ENCODE measurements at regions not wholly inside any gene's neighbourhood (a gene's known extent, or its start where the extent isn't known, plus 50 kb on each side); places are given as distances from the start of the nearest gene placed in this dataset.

DNA sequence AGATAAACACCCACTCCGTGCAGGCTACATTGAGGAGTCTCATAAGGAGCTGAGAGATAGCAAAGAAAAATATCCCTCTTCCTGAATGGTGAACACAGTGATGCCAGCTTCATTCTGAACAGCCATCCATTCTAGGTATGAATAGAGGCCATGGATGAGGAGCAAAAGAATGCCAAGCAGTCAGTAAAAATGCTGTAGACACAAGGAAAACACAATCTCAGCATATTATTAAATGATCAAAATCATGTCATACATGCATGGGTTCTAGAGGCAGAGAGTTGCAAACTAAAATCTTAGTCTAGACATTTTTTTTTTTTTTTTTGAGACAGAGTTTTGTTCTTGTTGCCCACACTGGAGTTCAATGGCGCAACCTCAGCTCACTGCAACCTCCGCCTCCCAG lies 313.0 kb downstream of the SOX9 start:
- no peak for TF ChIP-seq OSR1 (CRISPR knock-in tag; IDR thresholded peaks at IDR 0.05)
- TF ChIP-seq, protein P1, sequence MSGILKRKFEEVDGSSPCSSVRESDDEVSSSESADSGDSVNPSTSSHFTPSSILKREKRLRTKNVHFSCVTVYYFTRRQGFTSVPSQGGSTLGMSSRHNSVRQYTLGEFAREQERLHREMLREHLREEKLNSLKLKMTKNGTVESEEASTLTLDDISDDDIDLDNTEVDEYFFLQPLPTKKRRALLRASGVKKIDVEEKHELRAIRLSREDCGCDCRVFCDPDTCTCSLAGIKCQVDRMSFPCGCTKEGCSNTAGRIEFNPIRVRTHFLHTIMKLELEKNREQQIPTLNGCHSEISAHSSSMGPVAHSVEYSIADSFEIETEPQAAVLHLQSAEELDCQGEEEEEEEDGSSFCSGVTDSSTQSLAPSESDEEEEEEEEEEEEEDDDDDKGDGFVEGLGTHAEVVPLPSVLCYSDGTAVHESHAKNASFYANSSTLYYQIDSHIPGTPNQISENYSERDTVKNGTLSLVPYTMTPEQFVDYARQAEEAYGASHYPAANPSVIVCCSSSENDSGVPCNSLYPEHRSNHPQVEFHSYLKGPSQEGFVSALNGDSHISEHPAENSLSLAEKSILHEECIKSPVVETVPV (CRISPR knock-in tag; IDR thresholded peaks at IDR 0.05): no peak
- TF ChIP-seq GLIS3 (CRISPR knock-in tag; IDR thresholded peaks at IDR 0.05): no peak
- no peak for TF ChIP-seq ZNF8 (CRISPR knock-in tag; IDR thresholded peaks at IDR 0.05)
- TF ChIP-seq TOX (CRISPR knock-in tag; IDR thresholded peaks at IDR 0.05; ENCODE audit: borderline replicate concordance): no peak
- TF ChIP-seq SNAI2 (CRISPR knock-in tag; IDR thresholded peaks at IDR 0.05): no peak
- TF ChIP-seq ZC3H10 (CRISPR knock-in tag; IDR thresholded peaks at IDR 0.05): no peak
- ATAC-seq: no peak

DNA sequence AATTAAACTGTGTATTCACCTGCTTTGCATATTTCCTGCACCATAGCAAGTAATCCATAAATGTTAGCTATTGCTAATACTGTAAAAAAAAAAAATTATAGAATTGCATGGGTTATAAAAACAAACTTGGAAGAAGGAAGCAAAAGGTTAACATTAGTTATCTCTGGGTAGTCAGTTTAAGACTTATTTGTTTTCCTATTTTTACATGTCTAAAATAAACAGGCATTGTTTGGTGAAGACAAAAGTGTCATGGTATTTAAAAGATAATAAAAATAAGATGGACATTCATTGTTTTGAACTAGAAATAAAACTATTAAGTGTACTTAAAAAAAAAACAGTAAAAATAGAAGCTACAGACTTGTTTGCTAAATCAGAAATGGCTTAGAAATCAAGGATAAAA lies 313.8 kb downstream of the SOX9 start:
- no peak for ATAC-seq
- TF ChIP-seq, protein P2, sequence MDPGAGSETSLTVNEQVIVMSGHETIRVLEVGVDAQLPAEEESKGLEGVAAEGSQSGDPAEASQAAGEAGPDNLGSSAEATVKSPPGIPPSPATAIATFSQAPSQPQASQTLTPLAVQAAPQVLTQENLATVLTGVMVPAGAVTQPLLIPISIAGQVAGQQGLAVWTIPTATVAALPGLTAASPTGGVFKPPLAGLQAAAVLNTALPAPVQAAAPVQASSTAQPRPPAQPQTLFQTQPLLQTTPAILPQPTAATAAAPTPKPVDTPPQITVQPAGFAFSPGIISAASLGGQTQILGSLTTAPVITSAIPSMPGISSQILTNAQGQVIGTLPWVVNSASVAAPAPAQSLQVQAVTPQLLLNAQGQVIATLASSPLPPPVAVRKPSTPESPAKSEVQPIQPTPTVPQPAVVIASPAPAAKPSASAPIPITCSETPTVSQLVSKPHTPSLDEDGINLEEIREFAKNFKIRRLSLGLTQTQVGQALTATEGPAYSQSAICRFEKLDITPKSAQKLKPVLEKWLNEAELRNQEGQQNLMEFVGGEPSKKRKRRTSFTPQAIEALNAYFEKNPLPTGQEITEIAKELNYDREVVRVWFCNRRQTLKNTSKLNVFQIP (CRISPR knock-in tag; IDR thresholded peaks at IDR 0.05; ENCODE audit: borderline replicate concordance, low read depth): no peak
- TF ChIP-seq, protein P1 (CRISPR knock-in tag; IDR thresholded peaks at IDR 0.05): no peak
- TF ChIP-seq SNAI2 (CRISPR knock-in tag; IDR thresholded peaks at IDR 0.05): no peak
- no peak for TF ChIP-seq RARB (CRISPR knock-in tag; IDR thresholded peaks at IDR 0.05)
- TF ChIP-seq ZC3H10 (CRISPR knock-in tag; IDR thresholded peaks at IDR 0.05): no peak
- no peak for TF ChIP-seq ZNF70 (CRISPR knock-in tag; IDR thresholded peaks at IDR 0.05)
- TF ChIP-seq ZFP30 (CRISPR knock-in tag; IDR thresholded peaks at IDR 0.05): no peak
- TF ChIP-seq, protein P3, sequence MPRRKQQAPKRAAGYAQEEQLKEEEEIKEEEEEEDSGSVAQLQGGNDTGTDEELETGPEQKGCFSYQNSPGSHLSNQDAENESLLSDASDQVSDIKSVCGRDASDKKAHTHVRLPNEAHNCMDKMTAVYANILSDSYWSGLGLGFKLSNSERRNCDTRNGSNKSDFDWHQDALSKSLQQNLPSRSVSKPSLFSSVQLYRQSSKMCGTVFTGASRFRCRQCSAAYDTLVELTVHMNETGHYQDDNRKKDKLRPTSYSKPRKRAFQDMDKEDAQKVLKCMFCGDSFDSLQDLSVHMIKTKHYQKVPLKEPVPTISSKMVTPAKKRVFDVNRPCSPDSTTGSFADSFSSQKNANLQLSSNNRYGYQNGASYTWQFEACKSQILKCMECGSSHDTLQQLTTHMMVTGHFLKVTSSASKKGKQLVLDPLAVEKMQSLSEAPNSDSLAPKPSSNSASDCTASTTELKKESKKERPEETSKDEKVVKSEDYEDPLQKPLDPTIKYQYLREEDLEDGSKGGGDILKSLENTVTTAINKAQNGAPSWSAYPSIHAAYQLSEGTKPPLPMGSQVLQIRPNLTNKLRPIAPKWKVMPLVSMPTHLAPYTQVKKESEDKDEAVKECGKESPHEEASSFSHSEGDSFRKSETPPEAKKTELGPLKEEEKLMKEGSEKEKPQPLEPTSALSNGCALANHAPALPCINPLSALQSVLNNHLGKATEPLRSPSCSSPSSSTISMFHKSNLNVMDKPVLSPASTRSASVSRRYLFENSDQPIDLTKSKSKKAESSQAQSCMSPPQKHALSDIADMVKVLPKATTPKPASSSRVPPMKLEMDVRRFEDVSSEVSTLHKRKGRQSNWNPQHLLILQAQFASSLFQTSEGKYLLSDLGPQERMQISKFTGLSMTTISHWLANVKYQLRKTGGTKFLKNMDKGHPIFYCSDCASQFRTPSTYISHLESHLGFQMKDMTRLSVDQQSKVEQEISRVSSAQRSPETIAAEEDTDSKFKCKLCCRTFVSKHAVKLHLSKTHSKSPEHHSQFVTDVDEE (CRISPR knock-in tag; IDR thresholded peaks at IDR 0.05): no peak
- TF ChIP-seq, protein P4, sequence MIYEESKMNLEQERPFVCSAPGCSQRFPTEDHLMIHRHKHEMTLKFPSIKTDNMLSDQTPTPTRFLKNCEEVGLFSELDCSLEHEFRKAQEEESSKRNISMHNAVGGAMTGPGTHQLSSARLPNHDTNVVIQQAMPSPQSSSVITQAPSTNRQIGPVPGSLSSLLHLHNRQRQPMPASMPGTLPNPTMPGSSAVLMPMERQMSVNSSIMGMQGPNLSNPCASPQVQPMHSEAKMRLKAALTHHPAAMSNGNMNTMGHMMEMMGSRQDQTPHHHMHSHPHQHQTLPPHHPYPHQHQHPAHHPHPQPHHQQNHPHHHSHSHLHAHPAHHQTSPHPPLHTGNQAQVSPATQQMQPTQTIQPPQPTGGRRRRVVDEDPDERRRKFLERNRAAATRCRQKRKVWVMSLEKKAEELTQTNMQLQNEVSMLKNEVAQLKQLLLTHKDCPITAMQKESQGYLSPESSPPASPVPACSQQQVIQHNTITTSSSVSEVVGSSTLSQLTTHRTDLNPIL (CRISPR knock-in tag; IDR thresholded peaks at IDR 0.05; ENCODE audit: low read depth): no peak
- no peak for TF ChIP-seq PPARA (CRISPR knock-in tag; IDR thresholded peaks at IDR 0.05; ENCODE audit: borderline replicate concordance)
- TF ChIP-seq ESRRG (CRISPR knock-in tag; IDR thresholded peaks at IDR 0.05): no peak
- no peak for TF ChIP-seq ARNTL (CRISPR knock-in tag; IDR thresholded peaks at IDR 0.05; ENCODE audit: borderline replicate concordance, low read depth)
- TF ChIP-seq BACH2 (CRISPR knock-in tag; IDR thresholded peaks at IDR 0.05; ENCODE audit: borderline replicate concordance): no peak
- no peak for TF ChIP-seq OSR1 (CRISPR knock-in tag; IDR thresholded peaks at IDR 0.05)
- TF ChIP-seq, protein P5, sequence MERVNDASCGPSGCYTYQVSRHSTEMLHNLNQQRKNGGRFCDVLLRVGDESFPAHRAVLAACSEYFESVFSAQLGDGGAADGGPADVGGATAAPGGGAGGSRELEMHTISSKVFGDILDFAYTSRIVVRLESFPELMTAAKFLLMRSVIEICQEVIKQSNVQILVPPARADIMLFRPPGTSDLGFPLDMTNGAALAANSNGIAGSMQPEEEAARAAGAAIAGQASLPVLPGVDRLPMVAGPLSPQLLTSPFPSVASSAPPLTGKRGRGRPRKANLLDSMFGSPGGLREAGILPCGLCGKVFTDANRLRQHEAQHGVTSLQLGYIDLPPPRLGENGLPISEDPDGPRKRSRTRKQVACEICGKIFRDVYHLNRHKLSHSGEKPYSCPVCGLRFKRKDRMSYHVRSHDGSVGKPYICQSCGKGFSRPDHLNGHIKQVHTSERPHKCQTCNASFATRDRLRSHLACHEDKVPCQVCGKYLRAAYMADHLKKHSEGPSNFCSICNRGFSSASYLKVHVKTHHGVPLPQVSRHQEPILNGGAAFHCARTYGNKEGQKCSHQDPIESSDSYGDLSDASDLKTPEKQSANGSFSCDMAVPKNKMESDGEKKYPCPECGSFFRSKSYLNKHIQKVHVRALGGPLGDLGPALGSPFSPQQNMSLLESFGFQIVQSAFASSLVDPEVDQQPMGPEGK (CRISPR knock-in tag; IDR thresholded peaks at IDR 0.05; ENCODE audit: borderline replicate concordance): no peak
- TF ChIP-seq TOX (CRISPR knock-in tag; IDR thresholded peaks at IDR 0.05; ENCODE audit: borderline replicate concordance): no peak
- TF ChIP-seq ZNF565 (CRISPR knock-in tag; conservative IDR thresholded peaks at IDR 0.05; ENCODE audit: low read depth): no peak
- no peak for TF ChIP-seq ISL1 (CRISPR knock-in tag; IDR thresholded peaks at IDR 0.05)
- no peak for TF ChIP-seq ZFP3 (CRISPR knock-in tag; IDR thresholded peaks at IDR 0.05)
- TF ChIP-seq ZNF8 (CRISPR knock-in tag; IDR thresholded peaks at IDR 0.05): no peak
